GM12875 (cell line): ENCODE measurements at regions not wholly inside any gene's neighbourhood (a gene's known extent, or its start where the extent isn't known, plus 50 kb on each side); places are given as distances from the start of the nearest gene placed in this dataset.
"Not testable (repeated sequence)": the region's sequence is repeated elsewhere in the genome, so short reads cannot be mapped to it uniquely, and the experiment has no call there.

Experiments used
- H3K4me3 ChIP-seq: one replicate; pipeline ENCODE4 v1.5.1; 2011; ENCODE audit warnings: low read depth, low read length, control low read depth
- TF ChIP-seq, protein P1 (sequence below): IDR thresholded peaks from 2 replicates; pipeline ENCODE4 v1.5.1; 2011; ENCODE audit warnings: low read depth, mild to moderate bottlenecking, control low read depth, inconsistent platforms, low read length, moderate library complexity, borderline replicate concordance; ENCODE audit not compliant: insufficient read depth

DNA sequence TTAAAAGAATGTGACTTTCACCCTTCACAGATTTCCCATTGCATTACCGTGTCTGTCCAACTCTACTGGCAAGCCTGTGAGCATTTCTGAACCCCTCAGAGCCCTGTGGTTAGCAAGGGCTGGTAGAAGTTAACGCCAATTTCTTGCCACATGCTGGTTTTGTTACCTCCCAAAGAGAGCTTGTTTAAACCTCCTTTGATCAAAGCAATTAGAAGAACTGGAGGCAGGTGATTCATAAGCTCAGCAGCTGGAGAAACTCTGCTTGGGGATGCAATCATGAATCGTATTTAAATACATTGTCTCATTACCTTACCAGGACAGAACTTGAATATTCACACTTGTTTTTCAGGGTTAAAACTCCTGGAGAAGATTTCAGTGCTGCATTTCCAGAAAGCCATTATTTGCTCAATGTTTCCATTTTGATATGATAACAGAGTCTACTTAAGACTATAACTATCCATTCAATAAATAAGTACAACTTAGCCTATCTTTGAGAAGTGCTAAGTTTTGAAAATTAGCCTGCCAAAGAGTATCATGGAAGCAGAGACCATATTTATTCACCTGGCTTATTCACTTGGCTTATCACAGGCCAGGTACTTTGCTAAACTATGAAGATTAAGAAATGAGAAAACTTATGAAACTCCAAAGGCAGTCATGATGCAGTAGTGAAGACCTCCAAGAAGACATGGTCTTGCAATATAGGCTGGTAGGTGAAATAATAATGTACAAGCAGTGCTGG lies 292.8 kb downstream of the INSIG2 start:
- no peak overlapping the region for H3K4me3 ChIP-seq

DNA sequence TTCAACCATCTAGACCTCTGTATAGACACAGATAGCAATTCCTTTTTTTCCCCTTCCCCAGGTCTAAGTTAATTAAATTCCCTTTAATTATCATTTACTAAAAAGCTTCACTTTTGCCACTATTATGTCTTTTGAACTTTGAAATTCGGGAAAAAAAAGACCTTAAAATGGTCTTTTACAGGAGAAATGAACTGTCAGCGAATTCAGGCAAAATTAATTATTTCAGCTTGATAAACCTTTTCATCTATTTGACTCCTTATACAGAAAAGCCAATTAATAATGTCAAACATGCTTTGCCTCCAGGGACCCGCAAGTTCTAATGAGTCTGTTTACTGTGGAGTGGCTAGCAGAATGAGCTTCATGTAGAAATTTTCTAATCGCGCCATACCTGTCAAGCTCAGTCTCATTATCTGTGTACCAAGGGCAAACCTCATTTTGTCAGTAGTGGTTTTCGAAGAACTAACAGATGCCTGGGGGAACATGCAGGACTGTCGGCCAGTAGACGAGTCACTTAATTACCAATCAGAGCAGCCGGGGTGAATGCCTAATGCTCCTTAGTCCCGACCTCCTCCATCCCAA lies 287.7 kb downstream of the INSIG2 start:
- no peak overlapping the region for H3K4me3 ChIP-seq
- TF ChIP-seq, protein P1, sequence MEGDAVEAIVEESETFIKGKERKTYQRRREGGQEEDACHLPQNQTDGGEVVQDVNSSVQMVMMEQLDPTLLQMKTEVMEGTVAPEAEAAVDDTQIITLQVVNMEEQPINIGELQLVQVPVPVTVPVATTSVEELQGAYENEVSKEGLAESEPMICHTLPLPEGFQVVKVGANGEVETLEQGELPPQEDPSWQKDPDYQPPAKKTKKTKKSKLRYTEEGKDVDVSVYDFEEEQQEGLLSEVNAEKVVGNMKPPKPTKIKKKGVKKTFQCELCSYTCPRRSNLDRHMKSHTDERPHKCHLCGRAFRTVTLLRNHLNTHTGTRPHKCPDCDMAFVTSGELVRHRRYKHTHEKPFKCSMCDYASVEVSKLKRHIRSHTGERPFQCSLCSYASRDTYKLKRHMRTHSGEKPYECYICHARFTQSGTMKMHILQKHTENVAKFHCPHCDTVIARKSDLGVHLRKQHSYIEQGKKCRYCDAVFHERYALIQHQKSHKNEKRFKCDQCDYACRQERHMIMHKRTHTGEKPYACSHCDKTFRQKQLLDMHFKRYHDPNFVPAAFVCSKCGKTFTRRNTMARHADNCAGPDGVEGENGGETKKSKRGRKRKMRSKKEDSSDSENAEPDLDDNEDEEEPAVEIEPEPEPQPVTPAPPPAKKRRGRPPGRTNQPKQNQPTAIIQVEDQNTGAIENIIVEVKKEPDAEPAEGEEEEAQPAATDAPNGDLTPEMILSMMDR = no peak

More for the DNA sequence above, 292.8 kb downstream of the INSIG2 start:
- TF ChIP-seq, protein P1 = no peak

DNA sequence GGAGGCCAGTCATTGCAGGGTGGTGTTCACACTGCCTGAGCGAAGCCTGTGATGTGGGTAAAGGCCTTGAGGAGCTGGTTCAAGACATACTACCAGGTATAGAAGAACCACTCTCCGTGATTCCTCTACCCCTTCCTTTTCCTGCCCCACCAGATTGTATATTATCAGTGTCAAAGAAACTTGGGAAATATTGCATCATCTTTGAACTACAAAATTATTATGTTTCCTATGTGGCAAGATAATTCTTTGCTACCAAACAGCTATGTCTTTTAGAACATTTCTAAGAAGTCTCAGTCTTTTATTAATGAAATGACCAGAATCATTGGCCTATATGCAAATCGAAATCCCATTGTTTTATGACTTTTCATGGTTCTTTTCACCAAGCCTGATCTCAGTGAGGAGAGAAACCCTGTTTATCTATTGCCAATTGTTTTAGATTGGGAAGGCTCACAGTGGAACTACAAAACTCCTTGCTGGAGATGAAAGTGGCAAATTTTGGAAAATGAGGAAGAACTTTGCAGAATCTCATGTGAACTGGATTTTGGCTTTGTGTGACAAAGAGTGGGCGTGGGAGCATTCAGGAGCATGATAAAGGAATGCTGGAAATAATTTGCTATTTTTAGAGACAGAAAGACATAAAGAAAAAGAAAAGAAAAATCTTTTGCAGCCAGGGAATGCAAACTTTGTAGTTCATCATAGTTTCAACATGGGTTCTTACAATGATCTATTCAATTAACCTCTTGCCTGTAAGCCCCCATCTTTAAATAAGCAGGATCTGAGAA lies 286.9 kb downstream of the INSIG2 start:
- no peak overlapping the region for H3K4me3 ChIP-seq
- TF ChIP-seq, protein P1 = no peak

DNA sequence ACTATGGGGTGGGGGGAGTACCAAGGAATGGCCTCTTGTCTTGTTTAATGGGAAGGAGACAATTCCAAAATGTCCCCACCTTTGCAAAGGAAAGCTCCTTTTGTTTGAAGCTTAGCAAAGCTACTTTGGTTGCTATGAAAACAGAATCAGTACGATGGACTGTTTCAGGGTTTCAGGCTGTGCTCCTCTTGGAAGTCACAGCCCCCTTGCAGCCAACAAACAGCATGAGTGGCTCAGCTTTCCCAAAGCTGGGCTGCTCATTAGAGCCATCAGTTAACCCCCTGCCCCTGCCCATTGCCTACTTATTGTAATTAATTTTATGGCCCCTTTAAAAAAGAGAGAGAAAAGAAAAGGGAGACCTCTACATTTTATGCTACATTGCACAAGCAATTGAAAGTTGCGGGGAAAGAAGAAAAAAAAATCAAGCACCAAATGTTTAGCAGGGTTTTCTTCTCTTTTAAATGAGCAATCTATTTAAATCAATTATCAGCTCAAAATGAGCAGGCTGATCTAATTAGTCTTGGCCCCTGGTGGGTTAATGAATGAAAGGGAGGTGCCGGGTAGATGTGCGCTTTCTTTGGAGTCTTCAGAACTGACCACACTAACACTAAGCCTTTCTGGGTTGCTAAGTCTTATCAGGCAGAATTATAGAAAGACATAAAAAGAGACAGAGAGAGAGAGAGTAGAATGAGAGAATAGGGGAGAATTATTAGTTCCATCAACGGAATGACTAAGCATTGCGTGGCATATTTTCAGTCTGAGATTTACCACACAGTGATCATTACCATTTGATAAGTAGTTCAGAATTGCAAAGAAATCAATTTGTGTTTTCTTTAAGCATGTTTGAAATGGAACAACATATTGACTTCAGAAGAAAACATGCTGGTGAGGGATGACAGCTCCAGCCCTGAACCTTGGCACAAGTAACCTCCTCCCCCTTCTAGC lies 284.9 kb downstream of the INSIG2 start:
- no peak overlapping the region for H3K4me3 ChIP-seq
- TF ChIP-seq, protein P1 = no peak

DNA sequence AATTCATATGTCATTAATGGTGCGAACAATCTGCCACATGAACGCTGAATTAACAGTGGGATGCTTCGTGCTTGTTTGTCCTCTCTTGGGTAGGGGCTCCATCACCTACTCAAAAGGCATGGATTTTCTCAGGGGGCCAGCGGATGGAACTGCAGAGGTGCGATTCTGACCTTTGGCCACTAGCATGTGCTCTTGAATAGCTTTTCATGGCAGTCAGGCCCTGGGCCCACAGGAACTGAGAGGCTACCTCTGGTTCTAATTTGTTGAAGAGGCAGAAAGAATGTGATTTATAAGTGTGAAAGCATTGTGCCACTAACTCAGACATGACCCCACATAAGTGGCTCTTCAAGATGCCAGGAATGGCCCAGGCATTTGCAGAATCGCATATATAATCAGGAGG lies 283.2 kb downstream of the INSIG2 start:
- TF ChIP-seq, protein P1 = peak; percentile 67; the same call in 1 of the 2 replicates
- H3K4me3 ChIP-seq = no peak overlapping the region

DNA sequence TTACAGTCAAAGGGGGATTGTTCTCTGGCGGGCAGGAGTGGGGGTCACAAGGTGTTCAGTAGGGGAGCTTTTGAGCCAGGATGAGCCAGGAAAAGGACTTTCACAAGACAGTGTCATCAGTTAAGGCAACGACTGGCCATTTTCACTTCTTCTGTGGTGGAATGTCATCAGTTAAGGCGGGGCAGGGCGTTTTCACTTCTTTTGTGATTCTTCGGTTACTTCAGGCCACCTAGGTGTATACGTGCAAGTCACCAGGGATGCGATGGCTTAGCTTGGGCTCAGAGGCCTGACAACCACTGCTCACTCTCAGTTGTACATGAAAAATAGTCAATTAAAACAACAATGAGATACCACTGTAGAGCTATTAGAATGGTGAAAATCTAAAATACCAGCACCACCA lies 281.2 kb downstream of the INSIG2 start:
- not testable (repeated sequence) for H3K4me3 ChIP-seq

DNA sequence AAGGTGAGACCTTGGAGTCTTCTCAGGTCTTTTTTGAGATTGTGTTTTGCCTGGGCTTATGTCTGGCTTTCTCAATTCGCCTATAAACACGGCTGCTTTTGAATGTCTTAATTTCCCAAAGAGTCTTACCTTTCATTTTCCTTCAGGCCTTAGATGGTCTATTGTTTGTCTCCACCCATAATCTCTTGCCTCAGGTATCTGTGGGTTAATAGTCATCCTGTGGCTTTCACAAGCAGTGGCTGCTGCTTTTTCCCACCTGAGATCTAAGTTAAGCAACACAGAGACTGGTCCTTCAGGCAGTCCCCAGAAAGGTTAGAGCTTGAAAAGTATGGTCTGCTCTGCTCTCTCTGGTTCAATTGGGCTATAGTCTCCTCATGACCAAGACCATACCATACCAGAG lies 275.3 kb downstream of the INSIG2 start:
- no peak overlapping the region for H3K4me3 ChIP-seq
- TF ChIP-seq, protein P1 = no peak
